DLD1 (cell line): ENCODE measurements at regions not wholly inside any gene's neighbourhood (a gene's known extent, or its start where the extent isn't known, plus 50 kb on each side); places are given as distances from the start of the nearest gene placed in this dataset.

ENCODE experiments used
- in situ Hi-C: cut with HindIII; loops from 2 replicates; pipeline ENCODE4 v1.10.0; 2017; ENCODE audit warnings: low sequenced_read_pairs

DNA sequence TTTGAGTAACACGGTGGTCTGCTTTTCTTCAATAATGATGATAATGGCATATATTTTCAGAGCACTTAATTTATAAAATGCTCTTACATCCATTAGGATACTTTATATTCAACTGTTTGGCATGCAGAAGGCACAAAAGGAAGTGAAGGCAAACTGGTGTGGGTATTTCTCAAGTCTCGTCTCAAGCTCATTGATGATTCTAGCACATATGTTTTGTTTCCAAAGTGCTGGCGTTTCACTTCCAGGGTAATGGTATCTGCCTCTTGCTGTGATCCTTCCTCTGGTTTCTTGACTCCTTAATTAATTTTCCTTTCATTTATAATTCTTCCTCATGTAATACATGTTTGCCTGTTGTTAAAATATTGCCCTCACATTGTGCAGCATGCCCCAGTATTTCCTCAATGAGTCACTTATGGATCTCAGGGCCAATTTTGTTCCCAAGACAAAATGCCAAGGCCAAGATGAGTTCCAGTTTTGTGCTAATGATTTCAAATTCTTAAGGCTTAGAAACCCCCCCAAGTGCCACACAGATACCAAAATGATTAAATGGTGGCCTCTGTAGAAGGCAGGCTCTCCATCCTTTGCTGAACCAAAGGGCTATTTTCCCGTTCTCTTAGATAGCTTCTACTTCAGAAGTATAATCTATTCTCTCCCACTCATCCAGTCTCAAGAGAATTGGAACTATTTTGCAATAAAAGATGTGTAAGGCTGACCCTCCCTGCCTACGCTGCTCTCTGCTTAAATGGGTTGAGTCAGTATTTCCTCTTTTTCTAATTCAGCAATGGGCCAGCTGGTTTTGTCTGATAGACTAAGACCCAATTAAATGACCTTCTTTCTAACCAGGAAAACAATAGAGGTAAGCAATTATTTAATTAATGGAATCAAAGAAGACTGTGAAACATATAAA is 171.2 kb downstream of the ZNF365 start:
- in situ Hi-C loops, result no loop called here

DNA sequence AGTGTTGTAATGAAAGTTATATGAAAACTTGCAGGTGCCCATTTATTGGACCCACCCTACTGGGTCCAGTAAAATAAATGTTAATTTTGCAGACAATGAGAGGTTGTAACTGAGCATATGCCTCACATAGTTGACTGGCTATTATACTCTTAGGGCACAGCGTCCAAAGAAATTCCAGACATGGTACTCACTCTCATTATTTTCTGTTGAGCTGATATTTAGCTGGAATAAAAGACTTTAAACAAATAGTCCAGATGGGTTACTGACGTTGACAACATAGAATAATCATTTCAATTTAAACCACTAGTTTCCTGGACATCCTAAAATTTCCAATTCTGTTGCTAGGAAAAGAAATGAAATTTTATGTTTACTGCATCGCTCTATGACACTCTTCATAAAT is 174.5 kb downstream of the ZNF365 start:
- in situ Hi-C loops, result no loop called here

DNA sequence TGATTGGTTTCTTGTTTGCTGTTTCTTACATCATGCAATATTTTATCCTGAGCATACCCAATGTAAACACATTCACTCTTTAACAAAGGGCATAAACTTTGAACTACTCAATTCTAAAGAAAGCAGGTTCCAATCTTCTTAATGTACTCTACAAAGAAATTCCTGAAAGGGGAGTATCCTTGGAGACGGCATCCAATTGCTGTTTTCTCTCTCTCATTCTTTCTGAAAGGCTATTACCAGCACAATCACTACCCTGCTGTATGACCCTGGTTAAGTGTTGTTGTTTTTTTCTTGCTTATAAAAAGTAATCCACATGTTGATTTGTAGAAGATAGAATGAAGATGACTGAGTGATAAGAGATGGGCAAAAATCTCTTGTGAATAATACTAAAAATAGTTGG is 176.0 kb downstream of the ZNF365 start:
- in situ Hi-C loops, result no loop called here

DNA sequence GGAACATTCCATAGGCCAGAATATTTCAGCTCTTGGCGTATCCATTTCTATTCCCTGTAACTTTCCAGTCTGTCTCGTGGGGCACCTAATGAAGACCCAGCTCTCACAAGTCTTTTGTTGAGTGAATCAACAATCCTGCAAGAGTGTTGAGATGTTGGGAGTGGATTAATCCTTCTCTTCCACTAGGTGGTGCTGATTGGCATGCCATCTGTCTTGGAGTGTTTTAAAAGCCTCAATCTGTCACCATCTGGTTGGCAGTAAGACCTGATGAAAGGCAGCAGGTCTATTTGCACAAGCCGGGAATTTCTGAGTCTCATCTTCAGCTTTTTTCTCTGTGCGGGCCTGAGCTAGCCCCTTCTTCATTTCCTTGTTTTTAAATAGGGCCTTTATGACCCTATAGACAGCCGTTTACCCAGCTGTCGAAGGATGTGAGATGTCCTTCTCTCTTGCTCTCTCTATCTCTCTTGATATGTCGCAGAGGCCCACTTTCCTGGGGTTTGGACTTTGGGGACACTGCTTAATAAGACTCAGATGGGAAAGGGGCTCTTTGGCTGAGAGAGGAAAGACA is 180.5 kb downstream of the ZNF365 start:
- in situ Hi-C loops, result no loop called here

DNA sequence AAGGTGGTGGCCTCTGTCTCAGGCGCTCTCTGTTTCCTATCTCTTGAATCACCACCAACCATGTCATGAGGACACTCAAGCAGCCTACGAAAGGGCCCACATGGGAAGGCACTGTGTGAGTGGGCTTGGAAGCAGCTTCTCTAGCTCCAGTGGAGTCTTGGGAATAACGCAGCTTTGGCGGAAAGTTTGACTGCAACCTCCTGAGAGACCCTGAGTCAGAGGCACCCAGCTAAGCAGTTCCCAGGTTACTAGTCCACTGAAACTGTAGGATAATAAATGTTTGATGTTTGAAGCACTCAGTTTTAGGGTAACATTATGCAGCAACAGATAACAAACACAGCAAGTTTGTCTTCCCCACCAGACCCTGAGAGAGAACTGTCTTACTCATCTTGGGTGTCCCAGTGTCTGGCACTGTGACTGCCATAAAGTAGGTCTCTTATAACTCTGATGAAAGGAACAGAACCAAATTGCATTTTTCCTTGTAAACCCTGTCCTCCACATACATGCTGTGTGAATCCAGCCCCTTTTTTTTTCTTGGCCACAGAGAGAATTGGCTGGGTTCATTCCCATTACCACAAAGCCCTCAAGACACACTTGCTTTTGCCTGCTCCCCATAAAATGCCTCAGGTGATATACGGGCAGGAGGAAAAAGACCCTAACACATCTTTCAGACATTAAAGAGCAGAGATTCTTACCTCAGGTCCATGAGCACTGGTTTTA is 185.5 kb downstream of the ZNF365 start:
- in situ Hi-C loops, result no loop called here

DNA sequence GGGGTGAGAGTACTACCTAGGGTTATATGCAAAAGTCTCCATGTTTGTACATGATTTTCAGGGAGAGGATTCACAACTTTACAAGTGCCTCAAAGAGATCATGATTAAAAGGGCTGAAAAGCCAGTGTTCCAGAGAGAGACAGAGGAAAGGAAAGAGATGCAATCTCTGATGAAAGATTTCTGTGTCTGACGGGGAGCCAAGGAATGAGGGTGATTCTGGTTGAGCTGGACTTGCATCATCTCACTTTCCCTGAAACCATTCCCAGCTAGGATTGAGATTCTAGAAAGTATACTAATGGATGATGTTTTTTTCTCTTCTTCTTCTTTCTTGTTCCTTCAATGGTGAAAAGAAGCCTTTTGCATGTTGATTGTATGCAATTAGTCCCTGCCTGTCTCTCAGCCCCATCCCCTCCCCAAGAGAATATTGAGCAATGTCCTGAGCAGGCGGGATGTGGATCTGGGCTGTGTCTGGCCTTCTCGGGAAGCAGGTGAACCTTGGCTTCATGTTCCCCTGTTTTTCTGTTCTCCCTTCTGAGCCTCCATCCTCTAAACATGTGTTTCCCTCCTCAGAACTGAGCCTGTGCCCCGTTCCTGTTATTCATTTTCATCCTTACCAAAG is 186.1 kb downstream of the ZNF365 start:
- in situ Hi-C loops, result no loop called here

DNA sequence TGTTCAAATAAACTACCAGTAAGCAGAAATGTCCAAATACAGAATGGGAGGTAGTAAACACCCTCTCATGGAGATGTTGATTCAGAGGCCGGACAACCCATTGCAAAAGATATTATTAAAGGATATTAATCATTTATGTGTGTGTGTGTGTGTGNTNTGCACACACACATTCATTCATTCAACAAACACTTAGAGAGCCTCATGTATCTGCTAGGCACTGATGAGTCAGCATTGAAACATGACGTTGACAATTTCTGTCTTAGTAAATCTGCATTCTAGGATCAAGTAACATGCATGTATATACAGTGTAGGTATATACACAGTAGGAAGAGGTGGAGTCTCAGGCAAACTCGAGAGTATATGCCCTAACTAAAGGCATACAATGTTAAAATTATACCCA is 187.0 kb downstream of the ZNF365 start:
- in situ Hi-C loops, result no loop called here

DNA sequence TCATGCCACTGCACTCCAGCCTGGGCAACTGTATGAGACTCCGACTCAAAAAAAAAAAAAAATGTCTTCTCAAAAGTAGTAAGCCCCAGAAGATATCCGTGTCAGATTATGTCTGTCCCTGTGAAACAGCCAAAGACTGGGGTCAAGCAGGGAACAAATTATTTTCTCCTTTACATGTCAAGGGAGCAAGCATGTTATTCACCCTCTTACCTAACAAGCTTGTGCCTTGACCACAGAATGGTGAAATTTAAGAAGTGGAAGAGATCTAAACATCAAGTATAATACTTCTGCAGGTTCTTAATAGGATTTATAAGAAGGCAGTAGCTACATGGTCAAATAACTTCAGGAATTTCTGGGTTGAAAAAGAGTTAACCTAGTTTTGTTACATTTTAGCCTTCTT is 187.9 kb downstream of the ZNF365 start:
- in situ Hi-C loops, result no loop called here

DNA sequence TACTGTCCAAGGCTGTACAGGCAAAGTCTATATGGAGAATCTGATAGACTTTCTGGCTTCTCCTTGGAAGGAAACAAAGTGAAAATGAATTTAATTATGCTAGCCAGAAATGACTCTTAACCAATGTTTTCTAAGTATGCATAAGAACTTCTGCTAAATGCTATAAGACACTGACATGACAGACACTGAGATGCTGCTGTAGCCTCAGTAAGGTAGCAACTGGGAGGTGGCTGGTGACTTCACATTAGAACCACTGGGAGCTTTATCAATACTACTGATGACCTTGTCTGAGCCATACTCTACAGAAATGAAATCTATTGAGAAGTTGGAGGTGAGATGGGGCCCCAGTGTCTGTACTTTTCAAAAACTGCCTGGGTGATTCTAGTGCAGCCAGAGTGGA is 188.6 kb downstream of the ZNF365 start:
- in situ Hi-C loops, result no loop called here

DNA sequence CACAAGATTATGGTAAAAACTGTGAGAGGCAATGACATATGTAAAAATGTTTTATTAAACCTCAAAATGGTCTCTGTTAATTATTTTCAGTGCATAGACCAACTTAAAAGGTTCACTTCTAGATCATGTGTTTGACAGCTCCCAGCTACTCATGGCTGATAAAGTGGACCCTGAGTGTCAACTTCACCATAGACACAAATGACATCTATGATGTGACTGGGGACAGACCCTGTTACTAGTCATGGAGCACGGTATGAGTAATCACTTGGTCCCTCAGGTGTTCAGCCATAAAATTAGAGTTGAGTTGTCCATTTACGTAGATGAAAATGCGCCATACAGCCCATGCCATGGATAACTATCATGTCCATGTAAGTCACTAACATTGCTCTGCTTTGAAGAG is 199.8 kb downstream of the ZNF365 start:
- in situ Hi-C loops, result no loop called here

DNA sequence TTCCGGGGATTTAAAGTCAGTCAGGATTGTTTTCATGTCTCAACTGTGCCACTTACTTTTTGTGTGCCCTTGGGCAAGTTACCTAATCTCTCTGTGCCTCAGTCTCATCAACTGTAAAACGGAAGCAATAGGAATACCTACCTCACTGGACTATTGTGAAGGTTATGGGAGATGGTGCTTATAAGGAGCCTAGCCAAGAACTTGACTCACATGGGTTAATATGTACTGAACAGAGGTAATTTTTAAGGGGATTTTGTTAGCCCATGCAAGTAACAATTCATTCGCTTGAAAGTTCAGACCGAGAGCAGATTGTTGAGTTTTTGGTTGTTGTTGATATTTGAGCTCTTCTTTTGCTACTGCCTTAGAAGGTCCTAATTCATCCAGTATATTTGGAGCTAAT is 202.9 kb downstream of the ZNF365 start:
- in situ Hi-C loops, result no loop called here

DNA sequence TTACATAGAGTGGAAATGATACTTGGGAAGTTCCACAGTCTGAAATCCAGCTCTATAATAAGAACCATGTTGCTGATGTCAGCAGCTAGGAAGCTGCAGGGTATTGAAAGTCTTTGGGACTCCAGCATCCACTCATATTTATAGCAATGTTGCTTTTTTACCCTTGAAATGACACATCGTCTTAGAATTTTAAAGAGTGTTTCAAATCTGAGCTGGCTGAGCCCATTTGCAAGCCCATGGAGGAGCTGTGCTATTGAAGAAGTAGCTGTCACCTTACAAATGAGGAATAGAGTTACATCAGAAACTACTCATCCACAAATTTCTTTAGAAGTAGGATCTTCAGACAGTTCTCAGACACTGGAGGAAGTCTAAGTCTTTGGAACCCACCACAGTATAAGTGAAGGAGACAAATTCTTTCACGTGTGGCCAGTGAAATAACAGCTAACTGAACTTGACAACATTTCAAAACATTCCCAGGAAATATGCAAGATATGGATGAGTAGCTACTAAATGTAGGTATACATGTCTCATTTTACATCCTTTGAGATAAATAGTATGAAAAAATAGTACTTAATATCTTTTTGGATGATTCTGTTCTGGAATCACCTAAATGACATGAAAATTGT is 203.6 kb downstream of the ZNF365 start:
- in situ Hi-C loops, result no loop called here

DNA sequence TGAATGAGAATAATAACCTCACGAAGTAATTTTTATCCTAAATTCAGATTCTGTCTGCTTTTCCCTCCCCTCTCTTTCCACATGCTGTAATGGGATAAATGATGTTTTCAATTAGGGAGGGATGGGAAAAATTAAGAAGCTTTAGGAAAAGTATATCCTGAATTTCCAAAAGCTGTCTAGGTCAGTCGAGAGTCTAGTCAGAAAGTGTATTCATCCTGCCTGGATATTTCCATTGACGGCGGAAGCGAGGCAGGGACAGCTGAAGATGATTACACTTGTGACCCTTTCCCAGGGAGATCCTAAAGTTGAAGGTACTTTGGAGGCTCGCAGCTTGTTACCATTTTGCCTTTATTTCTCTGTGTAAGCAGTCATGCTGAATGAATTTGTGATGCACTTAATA is 204.1 kb downstream of the ZNF365 start:
- in situ Hi-C loops, result no loop called here

DNA sequence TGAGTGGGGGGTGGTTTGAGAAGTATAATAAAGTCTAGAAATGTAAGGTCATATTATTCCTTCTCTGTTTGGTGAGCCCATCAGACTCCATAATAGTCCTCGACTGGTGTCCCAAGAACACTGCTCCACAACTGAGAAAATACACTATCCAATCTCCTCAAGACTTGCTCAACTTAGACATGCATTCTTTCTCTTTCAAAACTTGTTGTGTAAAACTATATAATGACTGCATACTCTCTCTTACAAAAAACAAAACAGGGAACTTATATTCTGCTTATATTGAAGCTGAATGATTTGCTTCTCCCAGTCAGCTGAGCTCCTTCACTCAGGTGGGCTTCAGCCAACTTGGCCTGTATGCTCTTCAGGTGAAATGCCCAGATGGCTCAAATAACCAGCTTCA is 204.7 kb downstream of the ZNF365 start:
- in situ Hi-C loops, result no loop called here

DNA sequence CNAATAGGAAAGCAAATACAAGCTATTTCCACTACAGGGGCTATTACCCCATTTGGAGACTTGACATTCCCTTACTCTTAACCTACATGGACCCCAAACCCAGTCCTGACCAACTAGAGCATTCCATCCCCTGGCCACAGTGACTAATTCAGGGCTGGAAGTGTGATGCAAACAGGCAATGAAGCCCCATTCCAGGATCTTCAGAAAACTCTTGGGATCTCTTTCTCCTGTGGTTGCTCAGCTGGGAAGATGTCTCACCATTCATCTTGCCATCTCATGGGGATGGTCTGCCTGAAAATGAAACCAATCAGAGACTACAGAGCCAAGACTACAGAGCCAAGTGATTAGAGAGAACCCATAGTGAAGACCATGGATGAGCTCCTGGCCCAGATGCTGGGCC is 206.2 kb downstream of the ZNF365 start:
- in situ Hi-C loops, result no loop called here

DNA sequence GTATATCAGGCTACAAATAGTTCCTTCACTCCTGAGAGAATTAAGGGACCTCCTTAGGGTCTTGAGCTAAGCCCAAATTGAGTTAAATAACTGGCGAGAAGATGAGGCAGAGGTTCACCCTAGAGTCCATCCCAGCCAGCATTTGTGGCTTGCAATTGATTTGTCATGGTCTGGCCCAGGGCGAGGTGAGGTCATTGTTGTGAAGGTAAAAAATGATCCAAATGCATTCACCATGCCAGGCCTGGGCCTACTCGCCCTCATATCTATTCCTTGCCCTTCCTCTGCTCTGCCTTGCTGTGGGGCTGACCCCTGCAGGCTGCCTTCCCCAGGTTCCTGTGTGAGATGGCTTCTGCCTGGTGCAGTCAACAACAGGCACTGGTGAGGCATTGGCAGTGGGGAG is 207.2 kb downstream of the ZNF365 start:
- in situ Hi-C loops, result no loop called here

DNA sequence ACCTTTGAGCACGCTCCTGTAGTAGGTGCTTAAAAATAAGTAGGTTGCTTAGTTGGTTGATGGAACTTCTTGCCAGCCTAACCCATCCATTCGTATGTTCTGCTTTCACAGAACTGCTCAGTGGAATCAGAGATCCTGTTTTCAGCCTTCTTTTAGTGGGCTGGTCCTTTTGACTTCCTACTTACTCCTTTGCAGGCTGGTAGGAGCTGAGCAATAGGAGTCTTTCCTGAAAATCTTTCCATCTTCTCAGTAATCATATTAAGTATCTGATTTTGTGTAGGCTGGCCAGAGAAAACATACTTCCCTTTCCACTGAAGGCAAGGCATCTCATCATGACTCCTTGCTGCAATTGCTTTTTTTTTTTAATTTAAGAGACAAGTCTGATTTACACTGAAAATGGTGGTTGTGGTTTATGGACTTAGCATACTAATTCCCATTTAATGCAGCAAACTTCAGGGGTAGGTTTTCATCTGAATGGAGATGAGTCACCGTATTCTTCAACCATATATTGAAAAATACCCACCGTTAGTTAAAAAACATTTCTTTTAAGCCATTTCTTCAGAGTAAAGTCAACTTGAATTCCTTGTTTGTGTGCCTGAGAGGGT is 208.0 kb downstream of the ZNF365 start:
- in situ Hi-C loops, result no loop called here

DNA sequence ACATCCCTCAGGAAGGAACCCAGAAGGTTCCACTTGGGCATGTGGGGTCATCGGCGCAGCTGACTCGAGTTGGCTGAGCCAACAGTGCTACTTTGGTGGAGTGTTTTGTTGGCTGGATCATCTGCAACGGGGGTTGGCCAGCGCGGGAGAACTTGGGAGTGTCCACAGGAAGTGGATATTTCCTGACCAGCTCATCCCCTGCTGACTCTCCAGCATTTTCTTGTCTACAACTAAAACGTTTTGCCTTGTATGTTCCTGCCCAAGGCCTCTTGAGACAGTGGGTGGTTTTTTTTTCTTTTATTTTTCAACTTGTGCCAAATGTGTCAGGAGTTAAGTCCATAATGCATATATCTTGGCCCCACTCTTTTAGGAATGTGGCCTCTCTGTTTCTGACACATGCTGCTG is 208.6 kb downstream of the ZNF365 start:
- in situ Hi-C loops, result no loop called here

DNA sequence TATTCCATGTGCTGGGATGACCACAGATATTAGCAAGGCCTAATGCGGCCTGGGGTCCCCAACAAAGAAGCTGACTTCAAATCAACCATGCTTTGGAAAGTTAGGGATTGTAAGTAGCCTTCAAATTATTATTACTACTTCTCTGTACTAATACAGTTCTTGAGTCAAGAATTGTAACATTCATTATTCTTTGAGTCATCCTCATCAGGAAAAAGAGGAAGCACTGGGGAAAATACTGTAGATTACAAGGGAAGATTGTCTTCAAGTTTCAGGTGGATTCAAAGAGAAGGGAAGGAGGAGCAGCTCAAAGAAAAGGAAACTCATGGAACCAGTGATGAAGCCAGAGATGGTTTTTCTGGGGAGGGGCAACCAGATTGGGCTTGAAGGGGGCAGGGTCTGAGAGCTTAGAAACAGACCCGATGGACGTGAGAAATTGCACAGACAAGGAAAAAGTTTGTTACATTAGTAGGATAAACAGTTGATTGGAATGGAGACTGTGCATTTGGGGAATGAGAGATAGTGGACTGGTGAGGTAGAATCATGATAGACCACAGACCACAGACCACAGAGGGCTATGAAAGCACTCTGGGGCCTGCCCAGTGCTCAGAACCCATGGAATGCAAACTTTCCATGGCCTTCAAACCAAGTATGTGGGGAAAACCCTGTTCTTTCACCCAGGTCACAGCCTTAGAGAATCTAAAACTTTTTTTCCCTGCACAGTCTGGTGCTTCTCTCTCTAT is 209.9 kb downstream of the ZNF365 start:
- in situ Hi-C loops, result no loop called here

DNA sequence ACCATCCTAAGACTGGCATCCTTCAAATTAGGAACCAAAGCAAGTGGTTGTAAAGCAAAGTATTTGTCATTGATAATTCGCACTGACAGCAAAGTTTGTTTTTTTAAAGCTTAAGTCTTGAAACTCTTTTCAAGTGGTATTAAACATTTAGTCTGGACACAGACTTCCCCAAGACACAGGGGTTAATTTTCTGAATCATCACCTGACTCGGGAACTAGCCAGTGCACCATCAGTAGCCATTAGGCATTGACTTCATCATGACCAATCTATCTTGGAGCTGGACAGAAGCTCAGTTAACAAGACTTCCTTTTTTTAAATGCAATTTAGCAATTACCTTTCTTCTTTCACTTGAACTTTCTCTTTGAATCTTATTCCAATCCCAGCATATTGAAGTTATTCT is 210.6 kb downstream of the ZNF365 start:
- in situ Hi-C loops, result no loop called here
